H1 (cell line): ENCODE measurements at regions not wholly inside any gene's neighbourhood (a gene's known extent, or its start where the extent isn't known, plus 50 kb on each side); places are given as distances from the start of the nearest gene placed in this dataset.

Source experiments
- CEBPB ChIP-seq: IDR thresholded peaks from 2 replicates; pipeline ENCODE4 v1.6.1; 2012; ENCODE audit warnings: low read depth, low read length
- CHD1 ChIP-seq: IDR thresholded peaks from 2 replicates; pipeline ENCODE4 v1.6.1; 2012; ENCODE audit warnings: low read depth, low read length, improper control_type of control experiment
- JUN ChIP-seq: IDR thresholded peaks from 2 replicates; pipeline ENCODE4 v1.6.1; 2011; ENCODE audit warnings: low read depth, mild to moderate bottlenecking, improper control_type of control experiment, low read length

- TF ChIP-seq CHD1 (no peak), JUN (no peak), CEBPB (no peak)
Observed at GRCh38 chr2:139067072-139067471, 286.9 kb upstream of the NXPH2 start (continued).
